HepG2 (cell line): ENCODE measurements at regions not wholly inside any gene's neighbourhood (a gene's known extent, or its start where the extent isn't known, plus 50 kb on each side); places are given as distances from the start of the nearest gene placed in this dataset.

Source experiments
- ATAC-seq: fragments of 200-7000 bp; cut with Tn5 transposase; 3 replicates; pipeline ENCODE4 v1.9.1; 2020; ENCODE audit warnings: mild to moderate bottlenecking, moderate library complexity
- BruUV-seq: library from RNA; stranded (reverse); fragments of 400-500 nt; replicated peaks from 2 replicates; lab custom pipeline; 2021; lab: Mats Ljungman, UMichigan
- CTCF ChIA-PET: fragments of 300-600 bp; formaldehyde crosslinking; extraction: SDS; loops from one replicate; lab custom pipeline; 2021; ENCODE audit warnings: low total read pairs, inconsistent platforms, low intra/inter-chr PET ratio; lab: Yijun Ruan, JAX
- POLR2A ChIA-PET: fragments of 350-600 bp; sonication (Branson Sonifier 250); formaldehyde crosslinking; loops from one replicate; lab custom pipeline; 2020; ENCODE audit warnings: antibody characterized with exemption, inconsistent platforms; lab: Yijun Ruan, JAX
- DNase-seq: peaks from one replicate; pipeline ENCODE4 v3.0.0-alpha.2; 2015; ENCODE audit warnings: low spot score
- FAIRE-seq: peaks from 3 replicates; lab custom pipeline; 2011; peaks lifted over from hg19 to GRCh38; lab: Jason Lieb, UNC
- H2AFZ ChIP-seq: one replicate; pipeline ENCODE4 v1.6.1; 2011; ENCODE audit warnings: low read length, inconsistent platforms
- H3K27ac ChIP-seq: fragments of 300-600 bp; 3 replicates; pipeline ENCODE4 v1.8.0; 2011; ENCODE audit warnings: mixed run types, mild to moderate bottlenecking, mixed read lengths, low read length, inconsistent platforms; ENCODE audit not compliant: insufficient read depth; ENCODE audit errors: extremely low read length
- H3K27me3 ChIP-seq, 2 experiments: fragments of 200-600 bp in 1 of 2; 2 replicates in 1 of 2; 3 replicates in 1 of 2; pipeline versions ENCODE4 v1.6.0 to v1.8.0; 2011; ENCODE audit warnings: low read length in 2 of 2, mild to moderate bottlenecking in 2 of 2, moderate library complexity in 2 of 2, inconsistent platforms in 1 of 2; ENCODE audit not compliant: insufficient read depth in 2 of 2, control insufficient read depth in 1 of 2
- H3K36me3 ChIP-seq, 2 experiments: fragments of 200-600 bp in 1 of 2; replicated peaks in 1 of 2; 2 replicates in 1 of 2; 3 replicates in 1 of 2; pipeline versions ENCODE4 v1.5.1 to v1.8.0; 2011; ENCODE audit warnings: low read length in 2 of 2, inconsistent platforms in 1 of 2; ENCODE audit not compliant: insufficient read depth in 2 of 2, control insufficient read depth in 1 of 2
- H3K4me1 ChIP-seq: 2 replicates; pipeline ENCODE4 v1.5.1; 2012; ENCODE audit warnings: low read length, inconsistent platforms; ENCODE audit not compliant: insufficient read depth
- H3K4me2 ChIP-seq: 2 replicates; pipeline ENCODE4 v1.6.0; 2011; ENCODE audit warnings: low read depth, low read length, inconsistent platforms
- H3K4me3 ChIP-seq, 3 experiments: fragments of 200-600 bp in 1 of 3; sonication (generic), shearing (Covaris generic) in 1 of 3; replicated peaks in 1 of 3; 2 replicates each; pipeline ENCODE4 v1.5.1; 2011 to 2016; ENCODE audit warnings: low read length in 3 of 3, inconsistent platforms in 2 of 3, low read depth in 2 of 3, mild to moderate bottlenecking in 2 of 3, control low read depth in 1 of 3, mixed read lengths in 1 of 3; ENCODE audit not compliant: insufficient read depth in 1 of 3
- H3K79me2 ChIP-seq: one replicate; pipeline ENCODE4 v1.6.1; 2011; ENCODE audit warnings: low read length, inconsistent platforms; ENCODE audit not compliant: insufficient read depth
- H3K9ac ChIP-seq: 2 replicates; pipeline ENCODE4 v1.6.0; 2011; ENCODE audit warnings: mild to moderate bottlenecking, low read depth, low read length, inconsistent platforms; ENCODE audit not compliant: insufficient read depth
- H3K9me3 ChIP-seq: 2 replicates; pipeline ENCODE4 v1.5.1; 2012; ENCODE audit warnings: mild to moderate bottlenecking, low read length
- H4K20me1 ChIP-seq: 2 replicates; pipeline ENCODE4 v1.6.0; 2011; ENCODE audit warnings: inconsistent platforms, mild to moderate bottlenecking, low read length, moderate library complexity; ENCODE audit not compliant: insufficient read depth
- TSC22D2 ChIP-seq: sonication (generic); formaldehyde crosslinking; IDR thresholded peaks from 2 replicates; pipeline ENCODE4 v1.5.1; 2020; ENCODE audit warnings: missing genetic modification reagents, mild to moderate bottlenecking, borderline replicate concordance
- ZNF264 ChIP-seq: sonication (generic); formaldehyde crosslinking; IDR thresholded peaks from 2 replicates; pipeline ENCODE4 v1.4.0; 2020; ENCODE audit warnings: missing genetic modification reagents
- ZNF318 ChIP-seq: sonication (generic); formaldehyde crosslinking; IDR thresholded peaks from 2 replicates; pipeline ENCODE4 v1.4.0; 2020; ENCODE audit warnings: mild to moderate bottlenecking, missing genetic modification reagents
- ZNF430 ChIP-seq: sonication (generic); formaldehyde crosslinking; IDR thresholded peaks from 2 replicates; pipeline ENCODE4 v1.9.0; 2021; ENCODE audit warnings: mild to moderate bottlenecking, missing genetic modification reagents
- ZNF512B ChIP-seq: sonication (generic); formaldehyde crosslinking; IDR thresholded peaks from 2 replicates; pipeline ENCODE4 v1.5.1; 2020; ENCODE audit warnings: missing genetic modification reagents, mild to moderate bottlenecking, borderline replicate concordance
- WGBS: methylation state at CpG from one replicate; pipeline ENCODE4 v1.1.6; 2017; ENCODE audit warnings: low lambda C conversion rate; 5-methylcytosine and 5-hydroxymethylcytosine counted together
- in situ Hi-C: cut with HindIII; loops from 2 replicates; pipeline ENCODE4 v1.10.0; 2017; ENCODE audit warnings: low pct_unique_long_range_greater_than_20kb; ENCODE audit not compliant: extremely low pct_ligation_motif_present
- intact Hi-C: fragments of 100-400 bp; cut with micrococcal nuclease; formaldehyde crosslinking; loops from one replicate; pipeline ENCODE4 v1.10.0; 2022; ENCODE audit not compliant: unreplicated experiment
- TF ChIP-seq, protein P1 (sequence below): sonication (generic); formaldehyde crosslinking; IDR thresholded peaks from 2 replicates; pipeline ENCODE4 v1.5.1; 2020; ENCODE audit warnings: mild to moderate bottlenecking, moderate library complexity, missing genetic modification reagents
- TF ChIP-seq, protein P2 (sequence below): sonication (generic); formaldehyde crosslinking; IDR thresholded peaks from 2 replicates; pipeline ENCODE4 v1.4.0; 2020; ENCODE audit warnings: missing genetic modification reagents, low read depth, mild to moderate bottlenecking, borderline replicate concordance

DNA sequence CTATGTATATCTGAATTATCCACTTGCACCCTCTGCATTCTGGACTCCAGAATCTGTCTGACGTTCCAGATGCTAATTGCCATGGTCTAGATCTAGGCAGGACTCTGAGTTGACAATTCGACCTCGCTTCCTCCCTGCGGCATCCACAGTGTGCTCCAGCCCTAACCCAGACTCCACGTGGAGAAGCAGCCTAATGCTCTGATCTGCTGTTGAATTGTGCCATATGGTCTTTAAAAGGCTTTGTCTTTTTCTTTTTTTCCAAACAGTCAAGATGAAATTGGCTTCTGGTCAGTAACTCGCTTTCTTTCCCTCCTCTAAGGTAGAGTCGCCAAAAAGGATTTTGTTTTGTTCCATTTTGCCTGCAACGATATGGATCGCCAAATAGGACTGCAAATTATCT is 752.6 kb upstream of the ID2 start:
- in situ Hi-C loops (no loop called here), intact Hi-C loops (no loop called here)
- WGBS = 61% methylated on average over 9 of the region's 9 CpGs
- no TSS peak for BruUV-seq
- no peaks in the 10 kb centered on the region for H3K79me2 ChIP-seq
- no peak overlapping the region for H2AFZ ChIP-seq
- H3K9me3 ChIP-seq = no peaks in the 10 kb centered on the region
- FAIRE-seq = no peak
- no peak overlapping the region for H3K9ac ChIP-seq
- no peak overlapping the region for H3K4me2 ChIP-seq
- TF ChIP-seq ZNF512B (CRISPR knock-in tag) (no peak), ZNF430 (CRISPR knock-in tag) (no peak), ZNF318 (CRISPR knock-in tag) (no peak), ZNF264 (CRISPR knock-in tag) (no peak), TSC22D2 (no peak)
- TF ChIP-seq, protein P1, sequence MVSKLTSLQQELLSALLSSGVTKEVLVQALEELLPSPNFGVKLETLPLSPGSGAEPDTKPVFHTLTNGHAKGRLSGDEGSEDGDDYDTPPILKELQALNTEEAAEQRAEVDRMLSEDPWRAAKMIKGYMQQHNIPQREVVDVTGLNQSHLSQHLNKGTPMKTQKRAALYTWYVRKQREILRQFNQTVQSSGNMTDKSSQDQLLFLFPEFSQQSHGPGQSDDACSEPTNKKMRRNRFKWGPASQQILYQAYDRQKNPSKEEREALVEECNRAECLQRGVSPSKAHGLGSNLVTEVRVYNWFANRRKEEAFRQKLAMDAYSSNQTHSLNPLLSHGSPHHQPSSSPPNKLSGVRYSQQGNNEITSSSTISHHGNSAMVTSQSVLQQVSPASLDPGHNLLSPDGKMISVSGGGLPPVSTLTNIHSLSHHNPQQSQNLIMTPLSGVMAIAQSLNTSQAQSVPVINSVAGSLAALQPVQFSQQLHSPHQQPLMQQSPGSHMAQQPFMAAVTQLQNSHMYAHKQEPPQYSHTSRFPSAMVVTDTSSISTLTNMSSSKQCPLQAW = no peak
- TF ChIP-seq, protein P2, sequence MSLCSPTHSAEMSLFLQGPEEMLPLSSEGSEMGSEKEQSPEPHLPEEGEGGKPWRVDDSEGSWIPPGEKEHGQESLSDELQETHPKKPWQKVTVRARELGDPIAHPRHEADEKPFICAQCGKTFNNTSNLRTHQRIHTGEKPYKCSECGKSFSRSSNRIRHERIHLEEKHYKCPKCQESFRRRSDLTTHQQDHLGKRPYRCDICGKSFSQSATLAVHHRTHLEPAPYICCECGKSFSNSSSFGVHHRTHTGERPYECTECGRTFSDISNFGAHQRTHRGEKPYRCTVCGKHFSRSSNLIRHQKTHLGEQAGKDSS (CRISPR knock-in tag) = no peak
- TF ChIP-seq, all 625 proteins: peak for 0
- no peak overlapping the region for H3K27ac ChIP-seq
- H3K36me3 ChIP-seq = no peaks in the 10 kb centered on the region
- ATAC-seq = no peak
- H4K20me1 ChIP-seq = no peaks in the 10 kb centered on the region
- no peak overlapping the region for H3K4me3 ChIP-seq
- no peaks in the 10 kb centered on the region for H3K4me1 ChIP-seq
- CTCF ChIA-PET = no interaction called here
- no peaks in the 10 kb centered on the region for H3K27me3 ChIP-seq
- POLR2A ChIA-PET = no interaction called here
- no peak for DNase-seq
